ENCODE measurements at regions not wholly inside any gene's neighbourhood (a gene's known extent, or its start where the extent isn't known, plus 50 kb on each side); places are given as distances from the start of the nearest gene placed in this dataset.

- intact Hi-C loops (cut with DNase I), result no loop called here
Measured at GRCh38 chr21:27209546-27209945, 242.7 kb upstream of the ADAMTS5 start.

GRCh38 chr21:27206368-27206982 is 239.6 kb upstream of the ADAMTS5 start:
- Histone ChIP-seq H3K4me1 (no peaks in the 10 kb centered on the region), H3K9me3 (no peaks in the 10 kb centered on the region), H3K4me3 (no peak overlapping the region), H3K36me3 (no peaks in the 10 kb centered on the region), H3K27ac (no peak overlapping the region), H3K27me3 (no peaks in the 10 kb centered on the region)
- DNase-seq (ENCODE audit: low spot score in 2 of 2), result no peak
- TF ChIP-seq, protein P1, sequence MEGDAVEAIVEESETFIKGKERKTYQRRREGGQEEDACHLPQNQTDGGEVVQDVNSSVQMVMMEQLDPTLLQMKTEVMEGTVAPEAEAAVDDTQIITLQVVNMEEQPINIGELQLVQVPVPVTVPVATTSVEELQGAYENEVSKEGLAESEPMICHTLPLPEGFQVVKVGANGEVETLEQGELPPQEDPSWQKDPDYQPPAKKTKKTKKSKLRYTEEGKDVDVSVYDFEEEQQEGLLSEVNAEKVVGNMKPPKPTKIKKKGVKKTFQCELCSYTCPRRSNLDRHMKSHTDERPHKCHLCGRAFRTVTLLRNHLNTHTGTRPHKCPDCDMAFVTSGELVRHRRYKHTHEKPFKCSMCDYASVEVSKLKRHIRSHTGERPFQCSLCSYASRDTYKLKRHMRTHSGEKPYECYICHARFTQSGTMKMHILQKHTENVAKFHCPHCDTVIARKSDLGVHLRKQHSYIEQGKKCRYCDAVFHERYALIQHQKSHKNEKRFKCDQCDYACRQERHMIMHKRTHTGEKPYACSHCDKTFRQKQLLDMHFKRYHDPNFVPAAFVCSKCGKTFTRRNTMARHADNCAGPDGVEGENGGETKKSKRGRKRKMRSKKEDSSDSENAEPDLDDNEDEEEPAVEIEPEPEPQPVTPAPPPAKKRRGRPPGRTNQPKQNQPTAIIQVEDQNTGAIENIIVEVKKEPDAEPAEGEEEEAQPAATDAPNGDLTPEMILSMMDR (IDR thresholded peaks at IDR 0.05), result no peak
- intact Hi-C loops (cut with DNase I), result no loop called here

More at GRCh38 chr21:27209546-27209945, 242.7 kb upstream of the ADAMTS5 start:
- Histone ChIP-seq H3K27ac (no peak overlapping the region), H3K36me3 (no peaks in the 10 kb centered on the region), H3K4me3 (no peak overlapping the region), H3K27me3 (no peaks in the 10 kb centered on the region), H3K9me3 (no peaks in the 10 kb centered on the region), H3K4me1 (no peaks in the 10 kb centered on the region)
- TF ChIP-seq, protein P1 (IDR thresholded peaks at IDR 0.05), result no peak
- no peak for DNase-seq (ENCODE audit: low spot score in 2 of 2)

GRCh38 chr21:27202301-27202700 is 235.4 kb upstream of the ADAMTS5 start:
- Histone ChIP-seq H3K4me1 (no peaks in the 10 kb centered on the region), H3K9me3 (no peaks in the 10 kb centered on the region), H3K36me3 (no peaks in the 10 kb centered on the region), H3K4me3 (no peak overlapping the region), H3K27me3 (no peaks in the 10 kb centered on the region), H3K27ac (no peak overlapping the region)
- TF ChIP-seq, protein P1 (IDR thresholded peaks at IDR 0.05), result no peak
- DNase-seq (ENCODE audit: low spot score in 2 of 2), result no peak
- intact Hi-C loops (cut with DNase I), result no loop called here

DNA sequence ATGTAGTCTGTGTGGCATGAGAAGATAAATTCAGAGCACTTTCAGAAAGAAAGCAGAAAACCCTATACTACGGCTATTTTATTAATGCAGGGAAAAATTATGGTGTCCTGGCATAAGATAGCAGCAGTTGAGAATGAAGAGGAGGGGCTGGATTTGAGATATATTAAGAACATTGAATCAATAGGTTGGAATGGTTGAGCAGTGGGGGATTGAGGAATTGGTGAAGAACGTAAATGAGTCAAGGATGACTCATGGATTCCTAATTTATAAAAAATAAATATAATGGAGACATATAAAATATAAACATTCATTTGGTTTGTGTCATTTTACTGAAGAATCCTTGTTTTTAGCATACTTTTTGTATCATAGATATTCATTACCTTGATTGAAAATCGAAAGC is 234.3 kb upstream of the ADAMTS5 start:
- intact Hi-C loops (cut with DNase I), result no loop called here
- no peaks in the 10 kb centered on the region for H3K27me3 ChIP-seq
- no peaks in the 10 kb centered on the region for H3K4me1 ChIP-seq
- no peak overlapping the region for H3K4me3 ChIP-seq
- DNase-seq (ENCODE audit: low spot score in 2 of 2), result no peak
- H3K27ac ChIP-seq, result no peak overlapping the region
- no peaks in the 10 kb centered on the region for H3K36me3 ChIP-seq
- TF ChIP-seq, protein P1 (IDR thresholded peaks at IDR 0.05), result no peak
- no peaks in the 10 kb centered on the region for H3K9me3 ChIP-seq

- DNase-seq (ENCODE audit: low spot score in 2 of 2), result no peak
- no peaks in the 10 kb centered on the region for H3K4me1 ChIP-seq
- no peaks in the 10 kb centered on the region for H3K27me3 ChIP-seq
- TF ChIP-seq, protein P1 (IDR thresholded peaks at IDR 0.05), result no peak
- no peak overlapping the region for H3K4me3 ChIP-seq
- intact Hi-C loops (cut with DNase I), result no loop called here
- H3K9me3 ChIP-seq, result no peaks in the 10 kb centered on the region
- H3K27ac ChIP-seq, result no peak overlapping the region
- H3K36me3 ChIP-seq, result no peaks in the 10 kb centered on the region
Measured at GRCh38 chr21:27196651-27197050, 229.8 kb upstream of the ADAMTS5 start.
